SU-DHL-6 (cell line): ENCODE measurements at regions not wholly inside any gene's neighbourhood (a gene's known extent, or its start where the extent isn't known, plus 50 kb on each side); places are given as distances from the start of the nearest gene placed in this dataset.

Experiments
- H2AFZ ChIP-seq: fragments of 200-600 bp; sonication (generic); 2 replicates; pipeline ENCODE4 v1.6.1; 2014; ENCODE audit warnings: low read depth, mild to moderate bottlenecking, moderate library complexity, mixed read lengths, antibody characterized with exemption, low read length; ENCODE audit not compliant: severe bottlenecking
- H3F3A ChIP-seq: fragments of 200-600 bp; shearing (Covaris generic); 2 replicates; pipeline ENCODE4 v1.6.0; 2016; ENCODE audit warnings: antibody characterized with exemption, mild to moderate bottlenecking; ENCODE audit not compliant: insufficient read depth
- H3K27ac ChIP-seq: fragments of 200-600 bp; sonication (generic); 2 replicates; pipeline ENCODE4 v1.5.1; 2016; ENCODE audit warnings: low read depth, mild to moderate bottlenecking, low read length, moderate library complexity, mixed read lengths
- H3K27me3 ChIP-seq: fragments of 200-600 bp; sonication (generic), shearing (Covaris generic); 2 replicates; pipeline ENCODE4 v1.6.0; 2014; ENCODE audit warnings: mild to moderate bottlenecking, low read length
- H3K36me3 ChIP-seq: fragments of 200-600 bp; sonication (generic); 2 replicates; pipeline ENCODE4 v1.6.1; 2014; ENCODE audit warnings: mild to moderate bottlenecking, low read length, mixed read lengths
- H3K4me2 ChIP-seq: fragments of 300-600, 200-600 bp; shearing (Covaris generic), sonication (generic); 2 replicates; pipeline ENCODE4 v1.6.0; 2014; ENCODE audit warnings: low read length, low read depth, mild to moderate bottlenecking; ENCODE audit not compliant: poor library complexity, severe bottlenecking
- H3K4me3 ChIP-seq: fragments of 200-600 bp; sonication (generic); 2 replicates; pipeline ENCODE4 v1.5.1; 2014; ENCODE audit warnings: antibody characterized with exemption, low read length, mild to moderate bottlenecking, mixed read lengths; ENCODE audit not compliant: insufficient read depth, poor library complexity, severe bottlenecking
- H3K79me2 ChIP-seq: fragments of 200-600 bp; sonication (generic); 2 replicates; pipeline ENCODE4 v1.6.1; 2014; ENCODE audit warnings: mild to moderate bottlenecking, low read length, moderate library complexity; ENCODE audit not compliant: insufficient read depth
- H3K9ac ChIP-seq: fragments of 200-600 bp; sonication (generic); 2 replicates; pipeline ENCODE4 v1.7.0; 2014; ENCODE audit warnings: mild to moderate bottlenecking, low read length
- H3K9me2 ChIP-seq: fragments of 200-600 bp; sonication (generic); replicated peaks from 2 replicates; pipeline ENCODE4 v1.6.1; 2014; ENCODE audit warnings: low read length; ENCODE audit not compliant: insufficient read depth
- H3K9me3 ChIP-seq: fragments of 200-600 bp; sonication (generic); 2 replicates; pipeline ENCODE4 v1.6.1; 2014; ENCODE audit warnings: low read length, mixed read lengths; ENCODE audit not compliant: insufficient read depth
- H4K20me1 ChIP-seq: fragments of 200-600 bp; sonication (generic); 2 replicates; pipeline ENCODE4 v1.6.1; 2014; ENCODE audit warnings: low read depth, mild to moderate bottlenecking, antibody characterized with exemption, low read length, moderate library complexity, mixed read lengths
- EZH2phosphoT487 ChIP-seq: fragments of 200-600 bp; sonication (generic), shearing (Covaris generic); conservative IDR thresholded peaks from 2 replicates; pipeline ENCODE4 v1.6.1; 2018; ENCODE audit warnings: mild to moderate bottlenecking, antibody characterized with exemption, low read length, moderate library complexity, mixed read lengths
- TF ChIP-seq, protein P1 (sequence below): fragments of 200-600 bp; sonication (generic); IDR thresholded peaks from one replicate; pipeline ENCODE4 v1.5.1; 2017; ENCODE audit warnings: antibody characterized with exemption, mild to moderate bottlenecking, low read length, moderate library complexity; ENCODE audit not compliant: insufficient read depth, poor library complexity, severe bottlenecking

DNA sequence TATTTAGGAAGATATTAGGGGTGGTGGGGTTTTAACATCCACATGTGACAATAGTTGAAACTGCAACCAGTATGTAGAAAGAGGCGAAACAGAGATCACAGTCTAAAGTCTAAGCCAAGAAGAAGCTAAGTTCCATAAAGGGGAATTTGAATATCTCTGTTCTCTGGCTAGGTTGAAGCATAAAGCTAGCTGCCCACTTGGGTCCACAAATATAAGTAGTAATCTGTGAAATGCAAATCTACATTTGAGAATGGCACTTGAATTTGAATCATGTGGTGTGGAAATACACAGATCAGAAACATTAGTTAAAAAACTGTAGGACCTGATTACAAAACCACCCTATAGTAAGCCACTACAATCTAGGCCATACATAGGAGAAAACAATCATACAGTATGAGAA, 602.1 kb downstream of the LMO4 start:
- no peak for TF ChIP-seq EZH2phosphoT487
- TF ChIP-seq, protein P1, sequence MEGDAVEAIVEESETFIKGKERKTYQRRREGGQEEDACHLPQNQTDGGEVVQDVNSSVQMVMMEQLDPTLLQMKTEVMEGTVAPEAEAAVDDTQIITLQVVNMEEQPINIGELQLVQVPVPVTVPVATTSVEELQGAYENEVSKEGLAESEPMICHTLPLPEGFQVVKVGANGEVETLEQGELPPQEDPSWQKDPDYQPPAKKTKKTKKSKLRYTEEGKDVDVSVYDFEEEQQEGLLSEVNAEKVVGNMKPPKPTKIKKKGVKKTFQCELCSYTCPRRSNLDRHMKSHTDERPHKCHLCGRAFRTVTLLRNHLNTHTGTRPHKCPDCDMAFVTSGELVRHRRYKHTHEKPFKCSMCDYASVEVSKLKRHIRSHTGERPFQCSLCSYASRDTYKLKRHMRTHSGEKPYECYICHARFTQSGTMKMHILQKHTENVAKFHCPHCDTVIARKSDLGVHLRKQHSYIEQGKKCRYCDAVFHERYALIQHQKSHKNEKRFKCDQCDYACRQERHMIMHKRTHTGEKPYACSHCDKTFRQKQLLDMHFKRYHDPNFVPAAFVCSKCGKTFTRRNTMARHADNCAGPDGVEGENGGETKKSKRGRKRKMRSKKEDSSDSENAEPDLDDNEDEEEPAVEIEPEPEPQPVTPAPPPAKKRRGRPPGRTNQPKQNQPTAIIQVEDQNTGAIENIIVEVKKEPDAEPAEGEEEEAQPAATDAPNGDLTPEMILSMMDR, result no peak
- Histone ChIP-seq H2AFZ (no peak overlapping the region), H3K9me2 (no peaks in the 10 kb centered on the region), H3F3A (no peaks in the 10 kb centered on the region), H3K4me3 (no peak overlapping the region), H3K79me2 (no peaks in the 10 kb centered on the region), H3K36me3 (0 out of 2 replicates have a peak, but pooled peaks cover 7% of the 10 kb centered on the region), H3K9ac (no peak overlapping the region), H3K9me3 (peaks cover 10% of the 10 kb centered on the region; the same call in 1 of the 2 replicates), H4K20me1 (no peaks in the 10 kb centered on the region), H3K4me2 (no peak overlapping the region), H3K27ac (no peak overlapping the region), H3K27me3 (no peaks in the 10 kb centered on the region)

DNA sequence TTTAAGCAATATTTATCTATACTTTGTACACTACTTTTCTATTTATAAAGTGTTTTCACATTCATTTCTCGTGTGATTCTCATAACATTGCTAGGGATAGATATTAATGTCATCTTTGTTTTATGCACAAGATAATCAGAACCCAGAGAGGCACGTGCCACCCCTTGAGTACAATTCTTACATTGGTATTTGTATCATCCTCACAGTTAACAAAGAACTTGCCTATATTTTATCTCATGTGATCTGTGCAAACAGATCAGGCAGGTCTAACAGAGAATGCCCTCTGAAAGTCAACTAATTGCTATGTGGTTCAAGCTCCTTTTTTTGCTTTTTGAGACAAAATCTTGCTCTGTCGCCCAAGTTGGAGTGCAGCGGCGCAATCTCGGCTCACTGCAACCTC, 604.5 kb downstream of the LMO4 start:
- Histone ChIP-seq H2AFZ (no peak overlapping the region), H3K9ac (no peak overlapping the region), H3K4me2 (no peak overlapping the region), H3K27me3 (no peaks in the 10 kb centered on the region), H3K9me3 (peaks cover 10% of the 10 kb centered on the region; the same call in 1 of the 2 replicates), H3K9me2 (no peaks in the 10 kb centered on the region), H3K36me3 (0 out of 2 replicates have a peak, but pooled peaks cover 7% of the 10 kb centered on the region), H3K79me2 (no peaks in the 10 kb centered on the region), H4K20me1 (no peaks in the 10 kb centered on the region), H3K4me3 (no peak overlapping the region), H3K27ac (no peak overlapping the region), H3F3A (no peaks in the 10 kb centered on the region)
- TF ChIP-seq, protein P1, result no peak
- TF ChIP-seq EZH2phosphoT487, result no peak

DNA sequence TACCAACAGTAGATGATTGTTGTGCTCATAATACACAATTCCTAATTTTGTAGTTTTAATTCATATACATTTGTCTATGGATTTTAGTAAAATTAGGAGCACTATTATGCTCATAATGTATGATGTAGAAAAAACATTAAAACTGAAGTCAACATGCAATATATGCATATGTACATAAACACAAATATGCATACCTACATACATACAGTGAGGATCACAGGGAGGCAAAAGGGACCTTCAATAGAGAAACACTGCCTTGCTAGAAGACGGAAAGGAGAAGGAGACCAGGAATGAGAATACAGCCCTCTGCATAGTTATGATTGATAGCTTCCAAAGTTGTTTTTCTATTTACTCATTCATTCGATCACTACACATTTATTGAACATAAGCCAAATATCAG, 606.5 kb downstream of the LMO4 start:
- H3K9ac ChIP-seq, result no peak overlapping the region
- H3K9me3 ChIP-seq, result peaks cover 10% of the 10 kb centered on the region; the same call in 1 of the 2 replicates
- 0 out of 2 replicates have a peak, but pooled peaks cover 7% of the 10 kb centered on the region for H3K36me3 ChIP-seq
- no peaks in the 10 kb centered on the region for H3F3A ChIP-seq
- TF ChIP-seq EZH2phosphoT487, result no peak
- TF ChIP-seq, protein P1, result no peak
- H3K9me2 ChIP-seq, result no peaks in the 10 kb centered on the region
- H3K27me3 ChIP-seq, result no peaks in the 10 kb centered on the region
- H3K4me2 ChIP-seq, result no peak overlapping the region
- no peak overlapping the region for H2AFZ ChIP-seq
- no peak overlapping the region for H3K27ac ChIP-seq
- H3K4me3 ChIP-seq, result no peak overlapping the region
- no peaks in the 10 kb centered on the region for H4K20me1 ChIP-seq
- no peaks in the 10 kb centered on the region for H3K79me2 ChIP-seq
